Left lung (tissue), 4 donors: ENCODE measurements at regions not wholly inside any gene's neighbourhood (a gene's known extent, or its start where the extent isn't known, plus 50 kb on each side); places are given as distances from the start of the nearest gene placed in this dataset.
A peak's percentile ranks its signal among the peaks of the same experiment; 100 is the strongest.

Experiments used
- ATAC-seq: fragments of 200-7000 bp; cut with Tn5 transposase; one replicate; pipeline ENCODE4 v1.9.1; 2020; ENCODE audit warnings: moderate library complexity
- DNase-seq, 4 donors: peaks; one replicate each; pipeline ENCODE4 v3.0.0-alpha.2; 2013 to 2020
- H3K27ac ChIP-seq, 2 donors: fragments of 200-600 bp; sonication (generic) in 1 of 2; one replicate each; pipeline versions ENCODE4 v1.5.0 to v1.8.0; 2020 to 2021
- H3K27me3 ChIP-seq, 2 donors: fragments of 200-600 bp; sonication (generic) in 1 of 2; one replicate each; pipeline versions ENCODE4 v1.5.0 to v1.8.0; 2020 to 2021
- H3K36me3 ChIP-seq, 2 donors: fragments of 200-600 bp; sonication (generic) in 1 of 2; one replicate each; pipeline versions ENCODE4 v1.5.0 to v1.8.0; 2020 to 2021
- H3K4me1 ChIP-seq, 2 donors: fragments of 200-600 bp; one replicate each; pipeline ENCODE4 v1.8.0; 2021
- H3K4me3 ChIP-seq, 2 donors: fragments of 200-600 bp; sonication (generic) in 1 of 2; one replicate each; pipeline versions ENCODE4 v1.5.0 to v1.8.0; 2020 to 2021; ENCODE audit warnings: mild to moderate bottlenecking in 1 of 2
- H3K9me3 ChIP-seq, 2 donors: fragments of 200-600 bp; sonication (generic) in 1 of 2; one replicate each; pipeline versions ENCODE4 v1.5.0 to v1.8.0; 2020 to 2021
- intact Hi-C, 2 donors: fragments of 100-400 bp; cut with DNase I; formaldehyde crosslinking; loops; one replicate each; pipeline versions ENCODE4 v1.11.2 to v1.14.2; 2022
- TF ChIP-seq, protein P1 (sequence below), 2 donors: fragments of 200-600 bp; sonication (generic) in 1 of 2; IDR thresholded peaks; one replicate each; pipeline versions ENCODE4 v1.5.0 to v1.8.0; 2021; ENCODE audit warnings: antibody characterized with exemption in 2 of 2
- donor health status: DM: no; HTN: yes; CAD: no.
- donor health status: DM: no; HTN: no; CAD: no.

GRCh38 chr15:69511716-69512340, 59.2 kb downstream of the RPLP1 start:
- intact Hi-C loops = no loop called here
- ATAC-seq (no peak), DNase-seq (no peak)
- TF ChIP-seq, protein P1, sequence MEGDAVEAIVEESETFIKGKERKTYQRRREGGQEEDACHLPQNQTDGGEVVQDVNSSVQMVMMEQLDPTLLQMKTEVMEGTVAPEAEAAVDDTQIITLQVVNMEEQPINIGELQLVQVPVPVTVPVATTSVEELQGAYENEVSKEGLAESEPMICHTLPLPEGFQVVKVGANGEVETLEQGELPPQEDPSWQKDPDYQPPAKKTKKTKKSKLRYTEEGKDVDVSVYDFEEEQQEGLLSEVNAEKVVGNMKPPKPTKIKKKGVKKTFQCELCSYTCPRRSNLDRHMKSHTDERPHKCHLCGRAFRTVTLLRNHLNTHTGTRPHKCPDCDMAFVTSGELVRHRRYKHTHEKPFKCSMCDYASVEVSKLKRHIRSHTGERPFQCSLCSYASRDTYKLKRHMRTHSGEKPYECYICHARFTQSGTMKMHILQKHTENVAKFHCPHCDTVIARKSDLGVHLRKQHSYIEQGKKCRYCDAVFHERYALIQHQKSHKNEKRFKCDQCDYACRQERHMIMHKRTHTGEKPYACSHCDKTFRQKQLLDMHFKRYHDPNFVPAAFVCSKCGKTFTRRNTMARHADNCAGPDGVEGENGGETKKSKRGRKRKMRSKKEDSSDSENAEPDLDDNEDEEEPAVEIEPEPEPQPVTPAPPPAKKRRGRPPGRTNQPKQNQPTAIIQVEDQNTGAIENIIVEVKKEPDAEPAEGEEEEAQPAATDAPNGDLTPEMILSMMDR (IDR thresholded peaks at IDR 0.05) = no peak
- Histone ChIP-seq H3K4me1 (peaks cover 0 to 12% of the 10 kb centered on the region in 2 donors), H3K9me3 (no peaks in the 10 kb centered on the region), H3K27me3 (peaks cover 0 to 9% of the 10 kb centered on the region in 2 donors), H3K36me3 (no peaks in the 10 kb centered on the region), H3K27ac (no peak overlapping the region), H3K4me3 (no peak overlapping the region)

- H3K27me3 ChIP-seq = peaks cover 0 to 9% of the 10 kb centered on the region in 2 donors
- TF ChIP-seq, protein P1 (IDR thresholded peaks at IDR 0.05) = no peak
- no peaks in the 10 kb centered on the region for H3K36me3 ChIP-seq
- no peak overlapping the region for H3K27ac ChIP-seq
- H3K4me1 ChIP-seq = peaks cover 0 to 12% of the 10 kb centered on the region in 2 donors
- ATAC-seq (no peak), DNase-seq (no peak)
- intact Hi-C loops = no loop called here
- no peak overlapping the region for H3K4me3 ChIP-seq
- H3K9me3 ChIP-seq = no peaks in the 10 kb centered on the region
Observed at GRCh38 chr15:69513450-69513960, 60.9 kb downstream of the RPLP1 start.

- no peaks in the 10 kb centered on the region for H3K36me3 ChIP-seq
- DNase-seq (no peak), ATAC-seq (no peak)
- intact Hi-C loops = no loop called here
- no peak overlapping the region for H3K4me3 ChIP-seq
- TF ChIP-seq, protein P1 (IDR thresholded peaks at IDR 0.05) = no peak
- H3K4me1 ChIP-seq = peaks cover 0 to 12% of the 10 kb centered on the region in 2 donors
- no peak overlapping the region for H3K27ac ChIP-seq
- peaks cover 0 to 9% of the 10 kb centered on the region in 2 donors for H3K27me3 ChIP-seq
- no peaks in the 10 kb centered on the region for H3K9me3 ChIP-seq
Observed at GRCh38 chr15:69513986-69514385, 61.4 kb downstream of the RPLP1 start.

DNA sequence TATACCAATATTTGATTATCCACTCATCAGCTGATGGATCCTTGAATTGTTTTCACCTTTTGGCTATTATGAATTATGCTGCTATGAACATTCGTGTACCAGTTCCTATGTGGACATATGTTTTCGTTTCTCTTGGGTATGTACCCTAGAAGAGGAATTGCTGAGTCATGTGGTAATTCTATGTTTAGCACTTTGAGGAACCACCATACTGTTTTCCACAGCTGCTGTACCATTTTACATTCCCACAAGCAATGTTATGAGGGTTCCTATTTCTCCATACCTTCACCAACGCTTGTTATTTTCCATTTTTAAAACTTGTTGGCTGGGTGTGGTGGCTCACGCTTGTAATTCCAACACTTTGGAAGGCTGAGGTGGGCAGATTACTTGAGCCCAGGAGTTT, 62.9 kb downstream of the RPLP1 start:
- Histone ChIP-seq H3K4me3 (no peak overlapping the region), H3K36me3 (no peaks in the 10 kb centered on the region), H3K4me1 (peaks cover 0 to 12% of the 10 kb centered on the region in 2 donors), H3K9me3 (no peaks in the 10 kb centered on the region), H3K27ac (peak overlapping the region in 1 of 2 donors; percentile 15), H3K27me3 (peaks cover 0 to 9% of the 10 kb centered on the region in 2 donors)
- TF ChIP-seq, protein P1 (IDR thresholded peaks at IDR 0.05) = no peak
- ATAC-seq = no peak
- no peak for DNase-seq
- intact Hi-C loops = no loop called here

DNA sequence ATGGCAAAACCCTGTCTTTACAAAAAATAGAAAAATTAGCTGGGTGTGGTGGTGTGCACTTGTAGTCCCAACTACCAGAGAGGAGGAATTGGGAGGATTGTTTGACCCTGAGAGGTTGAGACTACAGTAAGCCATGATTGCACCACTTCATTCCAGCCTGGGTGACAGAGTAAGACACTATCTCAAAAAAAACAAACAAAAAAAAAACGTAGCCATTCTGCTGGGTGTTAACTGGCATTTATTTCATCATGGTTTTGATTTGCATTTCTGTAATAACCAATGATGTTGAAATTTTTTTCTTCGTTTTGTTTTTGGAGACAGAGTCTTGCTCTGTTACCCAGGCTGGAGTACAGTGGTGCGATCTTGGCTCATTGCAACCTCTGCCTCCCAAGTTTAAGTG, 63.3 kb downstream of the RPLP1 start:
- Histone ChIP-seq H3K27ac (peak overlapping the region in 1 of 2 donors; percentile 15), H3K27me3 (peaks cover 0 to 9% of the 10 kb centered on the region in 2 donors), H3K4me1 (peaks cover 0 to 12% of the 10 kb centered on the region in 2 donors), H3K36me3 (no peaks in the 10 kb centered on the region), H3K9me3 (no peaks in the 10 kb centered on the region), H3K4me3 (no peak overlapping the region)
- DNase-seq (no peak), ATAC-seq (no peak)
- intact Hi-C loops = no loop called here
- TF ChIP-seq, protein P1 (IDR thresholded peaks at IDR 0.05) = no peak
